ENCODE measurements at regions not wholly inside any gene's neighbourhood (a gene's known extent, or its start where the extent isn't known, plus 50 kb on each side); places are given as distances from the start of the nearest gene placed in this dataset.
"Not testable (repeated sequence)": the region's sequence is repeated elsewhere in the genome, so short reads cannot be mapped to it uniquely, and the experiment has no call there.

DNA sequence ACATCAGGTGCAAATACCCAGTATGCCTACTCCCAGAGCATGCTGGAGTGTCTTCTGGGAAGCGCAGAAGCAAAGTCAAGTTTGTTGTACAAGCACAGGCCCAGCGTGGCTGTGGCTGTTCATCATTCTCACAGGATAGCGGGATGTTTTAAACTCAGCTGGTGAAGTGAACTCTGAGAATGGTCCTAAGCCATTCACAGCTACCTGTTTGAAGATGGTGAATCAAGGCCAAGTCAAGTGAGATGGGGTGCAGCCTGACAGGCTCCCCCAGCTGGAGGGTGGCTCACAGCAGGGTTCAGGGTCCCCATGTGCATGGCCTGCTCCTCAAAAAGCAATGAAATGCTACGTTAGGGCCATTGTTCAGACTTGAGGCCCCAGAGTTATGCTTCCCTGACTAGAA lies 304.7 kb upstream of the FOXQ1 start:
- no peak for DNase-seq (ENCODE audit: low read depth)

GRCh38 chr6:1004885-1005630 lies 306.8 kb upstream of the FOXQ1 start:
- peak; percentile 88 for DNase-seq (ENCODE audit: low read depth)

GRCh38 chr6:1003394-1004160 lies 308.3 kb upstream of the FOXQ1 start:
- no peak for DNase-seq (ENCODE audit: low read depth)

DNA sequence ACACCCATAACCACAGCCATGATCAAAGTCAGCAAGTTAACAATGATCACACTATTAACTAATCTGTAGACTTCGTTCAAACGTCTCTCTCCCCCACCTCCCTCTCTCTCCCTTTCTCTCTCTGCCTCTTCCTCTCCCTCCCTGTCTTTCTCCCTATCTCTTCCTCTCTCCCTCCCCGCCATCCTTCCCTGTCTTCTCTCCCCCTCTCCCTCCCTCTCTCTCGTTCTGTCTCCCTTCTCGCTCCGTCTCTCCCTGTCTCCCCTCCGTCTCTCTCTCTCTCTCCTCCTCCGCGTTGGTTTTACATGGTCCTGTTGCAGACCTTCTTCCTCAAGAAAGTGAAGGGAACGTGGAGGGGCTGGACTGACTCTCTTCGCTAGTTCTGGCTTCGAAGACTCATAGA lies 308.9 kb upstream of the FOXQ1 start:
- no peak for DNase-seq (ENCODE audit: low read depth)

DNA sequence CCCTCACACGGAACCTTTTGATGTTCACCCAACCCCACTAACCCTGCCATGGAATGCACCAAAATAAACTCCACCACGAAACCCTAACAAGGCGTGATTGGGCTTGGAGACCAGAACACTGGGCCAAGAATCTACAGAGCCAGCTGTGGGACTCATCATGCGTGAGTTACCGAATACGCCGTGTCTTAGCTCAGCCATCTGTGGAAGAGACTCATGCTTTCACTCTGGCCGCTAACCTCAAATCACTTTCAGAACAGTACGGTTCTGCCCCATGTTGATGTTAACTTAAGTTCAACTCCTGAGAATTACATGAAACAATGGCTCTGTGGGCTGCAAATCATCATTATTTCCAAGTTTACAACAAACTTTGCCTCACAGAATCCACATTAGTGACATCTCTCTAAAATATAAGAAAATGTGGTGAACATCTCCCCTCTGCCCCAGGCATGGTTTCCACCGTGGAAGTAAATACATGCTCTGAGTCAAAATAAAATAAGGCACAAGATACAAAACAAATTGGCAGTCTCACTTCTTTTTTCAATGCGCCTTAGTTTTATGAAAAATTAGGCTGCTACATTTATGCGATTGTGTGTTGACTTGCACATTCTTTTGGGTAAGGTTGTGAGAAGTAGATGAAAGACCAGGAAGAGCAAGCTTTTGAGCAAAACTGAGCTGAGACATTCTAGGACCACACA lies 308.9 kb upstream of the EXOC2 start:
- DNase-seq (ENCODE audit: low read depth), result no peak

GRCh38 chr6:999552-999951 lies 306.6 kb upstream of the EXOC2 start:
- no peak for DNase-seq (ENCODE audit: low read depth)

DNA sequence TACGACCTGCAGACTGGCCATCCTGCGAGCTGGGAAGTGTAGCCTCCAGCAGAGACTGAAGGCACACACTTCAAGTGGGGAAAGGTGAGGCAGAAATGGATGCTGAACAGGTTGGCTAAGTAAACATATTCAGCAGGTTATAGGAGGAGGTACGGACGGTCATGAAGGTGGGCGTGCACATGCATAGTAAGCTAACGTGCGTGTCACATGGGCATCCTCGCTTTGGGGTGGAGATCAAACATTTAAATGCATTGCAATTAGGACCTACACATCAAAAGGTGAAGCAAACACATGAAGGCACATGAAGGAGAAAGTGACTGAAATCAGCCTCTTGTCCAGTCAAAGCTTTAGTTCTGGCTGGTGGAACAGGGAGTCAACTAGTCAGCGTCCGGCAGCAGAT lies 305.6 kb upstream of the EXOC2 start:
- DNase-seq (ENCODE audit: low read depth), result no peak

DNA sequence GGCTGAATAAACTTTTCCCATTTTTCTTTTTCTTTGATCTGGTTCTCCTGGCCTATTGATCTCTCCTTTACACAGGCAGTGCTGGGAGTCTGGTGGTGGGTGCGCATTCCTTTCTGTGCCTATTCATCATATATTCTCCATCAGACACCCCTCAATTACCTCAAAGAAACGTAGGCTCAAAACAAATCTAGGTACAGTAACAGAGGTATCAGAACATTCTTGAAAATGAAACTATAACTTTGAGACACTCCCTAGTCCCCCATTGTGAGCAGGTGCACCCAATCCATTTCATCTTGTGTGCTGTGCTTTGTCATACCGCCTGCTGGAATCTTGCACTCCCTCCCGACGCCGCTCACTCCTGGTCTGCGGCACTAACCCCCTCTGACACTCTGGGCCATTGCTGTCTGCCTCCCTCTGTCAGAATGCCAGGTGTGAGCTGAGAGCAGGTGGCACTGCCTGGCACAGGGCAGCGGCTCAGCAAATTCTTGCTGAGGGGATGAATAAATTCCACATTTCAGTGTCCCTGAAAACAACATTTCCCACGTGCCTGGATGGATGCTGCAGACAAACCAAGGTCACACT lies 303.4 kb upstream of the EXOC2 start:
- no peak for DNase-seq (ENCODE audit: low read depth)

DNA sequence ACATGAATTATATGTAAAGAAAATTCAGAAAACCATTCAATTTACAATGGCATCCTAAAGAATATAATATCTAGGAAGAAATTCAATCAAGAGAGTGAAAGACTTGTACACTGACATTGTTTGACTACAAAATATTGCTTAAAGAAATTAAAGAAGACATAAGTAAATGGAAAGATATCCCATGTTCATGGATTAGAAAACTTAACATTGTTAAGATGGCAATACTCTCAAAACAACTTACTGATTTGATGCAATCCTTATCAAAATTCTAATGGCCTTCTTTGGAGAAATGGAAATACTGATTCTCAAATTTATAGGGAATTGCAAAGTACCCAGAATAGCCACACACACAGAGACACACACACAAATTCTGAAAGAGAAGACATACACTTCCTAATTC lies 298.3 kb upstream of the EXOC2 start:
- no peak for DNase-seq (ENCODE audit: low read depth)

DNA sequence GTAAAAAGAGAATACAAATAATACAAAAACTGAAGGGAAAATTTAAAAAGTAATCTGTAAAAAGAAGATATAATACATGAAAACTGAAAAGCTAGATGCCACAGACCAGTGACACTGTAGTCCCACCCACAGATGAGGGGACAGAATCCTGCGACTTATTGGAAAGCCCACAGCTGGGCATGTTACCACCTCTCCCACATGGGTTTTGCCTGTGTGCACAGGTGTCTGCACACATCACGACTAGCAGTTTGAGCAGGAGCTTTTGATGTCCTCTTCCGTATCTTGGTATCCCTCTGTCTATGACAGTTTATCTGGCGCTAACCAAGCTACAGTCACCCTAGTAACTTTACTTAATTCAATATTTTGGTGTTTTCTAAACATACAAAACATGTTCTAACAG lies 291.1 kb upstream of the EXOC2 start:
- DNase-seq (ENCODE audit: low read depth), result no peak

DNA sequence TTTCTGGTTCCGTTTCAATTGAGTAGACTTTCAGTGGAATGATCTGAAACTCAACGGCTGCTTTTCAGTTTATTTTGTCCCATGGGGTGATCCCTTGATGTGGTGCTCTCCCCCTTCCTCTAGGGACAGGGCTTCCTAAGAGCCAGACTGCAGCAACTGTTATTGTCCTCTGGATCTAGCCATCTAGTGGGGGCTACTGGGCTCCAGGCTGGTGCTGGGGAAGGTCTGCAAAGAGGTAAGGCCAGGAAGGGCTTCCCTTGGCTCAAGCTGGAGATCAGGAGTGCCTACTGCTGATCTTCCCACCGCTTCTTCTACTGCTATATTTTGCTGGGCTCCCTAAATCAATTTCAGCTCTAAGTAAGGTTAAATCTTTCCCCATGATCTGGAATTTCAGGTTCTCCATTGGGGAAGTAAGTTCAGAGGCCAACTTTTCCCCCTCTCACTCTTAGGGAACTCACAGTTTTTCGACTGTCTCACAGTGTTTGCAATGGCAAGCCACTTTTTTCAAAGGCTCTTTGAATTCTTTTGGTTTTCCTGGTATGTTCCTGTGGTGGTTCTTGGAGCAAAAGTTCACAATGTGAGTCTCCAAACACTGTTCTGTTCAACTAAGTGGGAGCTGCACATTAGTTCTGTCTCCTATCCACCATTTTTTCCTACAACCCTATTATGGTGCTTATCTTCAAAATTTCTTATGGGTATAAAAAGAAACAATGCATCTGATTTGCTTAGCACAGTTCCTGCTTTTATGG lies 286.2 kb upstream of the EXOC2 start:
- DNase-seq (ENCODE audit: low read depth), result no peak

GRCh38 chr6:977226-977625 lies 284.3 kb upstream of the EXOC2 start:
- not testable (repeated sequence) for DNase-seq (ENCODE audit: low read depth)

DNA sequence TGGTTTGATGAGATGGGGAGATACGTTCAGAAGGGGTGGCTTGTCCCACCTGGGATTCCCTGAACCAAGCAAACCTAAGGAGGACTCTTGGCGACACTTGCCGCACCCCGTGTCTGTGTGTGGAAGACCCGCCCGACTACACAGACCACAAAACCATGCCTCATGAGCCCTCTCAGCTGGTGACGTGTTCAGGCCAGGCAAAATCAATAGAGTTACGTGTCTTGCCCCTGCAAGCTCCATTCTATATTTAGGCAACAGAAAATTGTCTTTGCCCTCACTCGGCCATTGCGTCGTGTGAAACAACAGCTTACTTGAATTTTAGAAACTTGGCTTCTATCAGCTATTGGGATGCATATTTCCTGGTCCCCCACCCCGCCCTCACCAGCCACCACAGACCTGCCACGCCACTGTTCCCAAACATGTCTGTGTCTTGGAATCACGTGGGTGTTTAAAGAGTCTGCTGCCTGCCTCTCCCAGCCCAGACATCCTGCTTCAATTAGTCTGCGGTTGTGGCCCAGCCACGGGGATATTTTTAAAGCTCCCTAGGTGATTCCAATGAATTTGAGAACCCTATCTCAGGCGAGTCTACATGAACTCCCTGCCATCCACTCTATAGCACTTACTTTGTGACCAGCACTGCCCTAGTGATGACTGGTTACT lies 279.2 kb upstream of the EXOC2 start:
- peak; percentile 67 for DNase-seq (ENCODE audit: low read depth)

DNA sequence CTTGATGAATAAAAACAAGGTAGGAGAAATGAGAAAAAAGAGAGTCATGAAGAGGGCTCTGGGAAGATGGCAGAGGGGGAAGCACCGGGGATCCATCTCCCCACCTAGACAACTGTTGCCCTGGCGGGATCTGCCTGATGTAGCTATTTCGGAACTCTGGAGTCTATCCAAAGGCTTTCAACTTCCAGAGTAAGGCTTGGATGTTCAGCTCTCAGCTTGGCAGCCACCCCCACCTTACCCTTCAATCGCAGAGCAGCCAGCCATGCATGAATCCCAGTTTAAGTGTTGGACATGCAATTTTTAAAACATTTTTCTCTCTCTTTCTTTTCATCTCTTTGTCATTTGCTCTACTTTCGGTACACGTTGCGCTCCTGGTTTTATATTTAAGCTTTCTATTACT lies 275.9 kb upstream of the EXOC2 start:
- no peak for DNase-seq (ENCODE audit: low read depth)

DNA sequence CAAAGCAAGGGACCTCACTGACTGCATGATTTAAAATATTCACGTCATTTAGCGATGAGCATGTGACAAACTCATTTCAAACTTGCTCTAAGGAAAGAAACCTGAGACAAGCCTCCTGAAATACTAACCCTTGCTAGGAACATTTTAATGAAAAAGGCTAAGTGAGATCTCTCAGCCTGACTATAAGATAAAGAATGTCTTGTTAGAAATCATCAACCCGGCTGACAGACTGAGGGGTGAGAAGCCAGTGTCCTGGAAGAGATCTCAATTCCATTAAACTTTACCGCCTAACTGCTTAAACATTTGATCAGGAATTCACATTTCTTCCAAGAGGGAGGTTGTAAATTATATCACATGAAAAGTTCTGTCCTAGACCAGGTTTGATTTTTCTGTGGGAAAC lies 274.8 kb upstream of the EXOC2 start:
- no peak for DNase-seq (ENCODE audit: low read depth)

- no peak for DNase-seq (ENCODE audit: low read depth)
Measured at GRCh38 chr6:965343-965742, 272.4 kb upstream of the EXOC2 start.

- DNase-seq (ENCODE audit: low read depth), result no peak
Measured at GRCh38 chr6:963456-963855, 270.5 kb upstream of the EXOC2 start.

DNA sequence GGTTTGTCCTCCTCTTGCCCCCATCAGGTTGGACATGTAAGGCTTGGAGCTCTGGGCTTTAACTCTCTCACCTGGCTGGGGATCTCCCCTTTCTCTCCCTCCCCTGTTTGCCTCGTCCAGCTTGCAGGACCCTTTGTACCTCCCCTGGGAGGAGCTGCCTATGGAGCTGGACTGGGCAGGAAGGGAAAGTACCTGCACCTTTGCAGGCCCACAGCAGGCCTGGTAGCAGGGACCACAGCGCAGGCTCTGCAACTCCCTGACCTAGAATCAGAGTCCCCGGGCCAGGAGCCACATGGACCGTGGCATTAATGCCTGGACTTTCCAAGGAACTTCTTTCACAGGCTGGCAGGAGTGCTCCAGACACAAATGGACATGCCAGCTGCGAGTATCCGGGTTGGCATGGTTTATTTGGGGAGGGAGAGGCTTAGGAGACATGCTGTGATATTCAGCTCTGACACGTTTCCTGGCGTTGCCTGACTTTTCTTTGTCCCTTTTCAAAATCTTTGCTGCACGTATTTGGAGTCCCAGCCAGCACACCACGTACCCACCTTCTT lies 268.5 kb upstream of the EXOC2 start:
- no peak for DNase-seq (ENCODE audit: low read depth)

DNA sequence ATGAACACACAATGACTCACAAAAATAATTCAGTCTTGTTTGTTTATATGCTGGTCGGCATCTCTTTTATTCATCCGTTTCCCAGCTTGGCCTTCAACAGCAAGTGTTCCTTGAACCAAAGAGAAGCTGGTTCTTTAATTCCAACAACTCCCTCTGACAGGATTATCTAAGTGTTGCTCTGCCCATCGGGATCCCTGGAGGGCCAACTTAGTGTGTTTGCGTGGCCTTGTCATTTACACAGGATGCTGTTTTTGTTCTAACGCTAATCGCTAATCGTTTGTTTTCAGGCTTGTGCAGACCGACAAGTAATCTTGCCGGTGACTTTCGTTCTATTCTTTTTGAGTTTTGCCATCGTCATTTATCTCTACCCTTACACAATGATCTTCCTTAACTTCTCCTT lies 267.4 kb upstream of the EXOC2 start:
- no peak for DNase-seq (ENCODE audit: low read depth)

- DNase-seq (ENCODE audit: low read depth), result peak; percentile 91
Measured at GRCh38 chr6:958488-958887, 265.5 kb upstream of the EXOC2 start.

All from HT1080 (cell line).